Activated CD4-positive, alpha-beta T cell treated with anti-CD3 and anti-CD28 coated beads, Interleukin-2, amount 10 ng/mL, durations not matched to agents 7 days and 5 days (primary cell): ENCODE measurements at regions not wholly inside any gene's neighbourhood (a gene's known extent, or its start where the extent isn't known, plus 50 kb on each side); places are given as distances from the start of the nearest gene placed in this dataset.

Experiments used
- CTCF ChIA-PET: fragments of 350-600 bp; sonication (Branson Sonifier 250); formaldehyde crosslinking; loops from one replicate; lab custom pipeline; 2021; ENCODE audit warnings: antibody characterized with exemption; lab: Charles Lee
- POLR2A ChIA-PET: fragments of 350-600 bp; sonication (Branson Sonifier 250); formaldehyde crosslinking; loops from one replicate; lab custom pipeline; 2021; ENCODE audit warnings: antibody characterized with exemption; lab: Charles Lee
- DNase-seq: peaks from one replicate; pipeline ENCODE4 v3.0.0-alpha.2; 2020
- H3K27ac Mint-ChIP-seq: one replicate; pipeline ENCODE4 v1.8.0; 2021; ENCODE audit warnings: mild to moderate bottlenecking, moderate library complexity, mixed read lengths
- H3K27me3 Mint-ChIP-seq: one replicate; pipeline ENCODE4 v1.8.0; 2021; ENCODE audit warnings: mixed read lengths
- H3K36me3 Mint-ChIP-seq: one replicate; pipeline ENCODE4 v1.8.0; 2021; ENCODE audit warnings: low read depth, mixed read lengths
- H3K4me1 Mint-ChIP-seq: one replicate; pipeline ENCODE4 v1.8.0; 2021; ENCODE audit warnings: mixed read lengths
- H3K4me3 Mint-ChIP-seq: one replicate; pipeline ENCODE4 v1.8.0; 2021; ENCODE audit warnings: mild to moderate bottlenecking, moderate library complexity, mixed read lengths
- H3K9me3 Mint-ChIP-seq: one replicate; pipeline ENCODE4 v1.8.0; 2021; ENCODE audit warnings: mixed read lengths

GRCh38 chr11:92759571-92760214 is 209.8 kb upstream of the MTNR1B start:
- no peak overlapping the region for H3K4me3 Mint-ChIP-seq
- DNase-seq, result no peak
- no peaks in the 10 kb centered on the region for H3K9me3 Mint-ChIP-seq
- H3K27ac Mint-ChIP-seq, result no peak overlapping the region
- ChIA-PET POLR2A (no interaction called here), CTCF (interaction anchor here (1.2 kb wide), 1 partner anchor 8 kb away, joined by 5 read pairs; no protein-coding TSS in a partner anchor)
- H3K27me3 Mint-ChIP-seq, result no peaks in the 10 kb centered on the region
- H3K36me3 Mint-ChIP-seq, result no peaks in the 10 kb centered on the region
- H3K4me1 Mint-ChIP-seq, result no peaks in the 10 kb centered on the region

DNA sequence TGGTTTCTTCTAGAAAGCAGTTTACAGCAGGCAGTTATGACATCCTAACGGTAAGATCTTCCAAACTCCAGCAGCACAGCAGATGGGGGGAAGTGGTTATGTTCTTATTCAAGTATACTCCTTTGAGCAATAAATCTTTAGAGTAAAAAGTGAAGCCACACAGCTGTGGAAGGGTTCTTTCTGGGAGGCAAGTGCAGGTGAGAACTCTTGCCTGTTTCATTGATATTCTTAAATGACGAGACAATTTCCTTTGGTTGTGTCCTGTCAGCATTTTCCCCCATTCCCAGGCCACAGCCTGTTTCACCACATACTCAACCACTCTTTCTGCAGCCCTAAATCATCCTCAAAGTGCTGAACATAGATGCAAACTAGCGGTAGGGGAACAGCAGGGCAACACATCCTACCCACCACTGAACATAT is 207.3 kb upstream of the MTNR1B start:
- Mint-ChIP-seq H3K9me3 (no peaks in the 10 kb centered on the region), H3K4me3 (no peak overlapping the region), H3K27me3 (peaks cover 9% of the 10 kb centered on the region), H3K4me1 (peaks cover 6% of the 10 kb centered on the region), H3K27ac (no peak overlapping the region), H3K36me3 (no peaks in the 10 kb centered on the region)
- POLR2A ChIA-PET, result no interaction called here
- CTCF ChIA-PET, result no interaction called here
- DNase-seq, result no peak

DNA sequence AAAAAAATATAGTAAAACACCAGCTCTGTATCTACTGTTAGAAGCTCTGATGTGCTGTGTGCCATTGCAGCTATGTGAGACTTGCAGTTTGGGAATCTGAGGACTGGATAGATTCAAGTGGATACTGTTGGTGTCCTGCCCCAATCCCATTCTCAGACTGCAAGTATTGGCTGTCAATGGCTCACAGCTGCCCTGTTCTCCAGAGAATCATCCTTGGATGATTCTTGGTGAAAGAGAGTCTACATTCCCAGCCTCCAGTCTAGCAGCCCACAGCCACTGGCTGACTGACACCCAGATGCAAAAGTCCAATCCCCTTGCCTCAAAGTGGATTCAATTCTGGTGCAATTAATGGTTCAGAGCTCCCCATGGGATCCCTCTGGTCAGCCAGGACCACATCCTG is 206.1 kb upstream of the MTNR1B start:
- DNase-seq, result no peak
- H3K4me1 Mint-ChIP-seq, result peaks cover 6% of the 10 kb centered on the region
- H3K9me3 Mint-ChIP-seq, result no peaks in the 10 kb centered on the region
- no peaks in the 10 kb centered on the region for H3K36me3 Mint-ChIP-seq
- peaks cover 9% of the 10 kb centered on the region for H3K27me3 Mint-ChIP-seq
- H3K4me3 Mint-ChIP-seq, result no peak overlapping the region
- H3K27ac Mint-ChIP-seq, result no peak overlapping the region
- ChIA-PET CTCF (no interaction called here), POLR2A (no interaction called here)

DNA sequence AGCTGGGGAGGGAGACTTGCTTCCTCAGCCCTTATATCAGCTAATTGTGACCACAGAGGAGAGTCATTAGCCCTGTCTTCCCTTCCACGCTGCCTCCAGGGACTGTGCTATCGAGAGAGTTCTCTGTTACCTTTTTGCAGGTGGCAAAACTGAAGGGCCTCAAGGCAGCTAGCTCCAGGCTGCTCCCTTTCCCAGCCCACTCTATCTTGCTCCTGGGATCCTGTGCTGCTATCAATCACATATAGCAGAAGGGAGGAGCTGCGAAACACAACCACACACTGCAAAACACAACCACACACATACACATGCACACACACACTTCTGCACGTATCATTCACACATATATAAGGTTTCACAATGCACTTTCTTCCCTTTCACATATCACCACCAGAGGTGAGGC is 205.3 kb upstream of the MTNR1B start:
- no peaks in the 10 kb centered on the region for H3K36me3 Mint-ChIP-seq
- POLR2A ChIA-PET, result no interaction called here
- CTCF ChIA-PET, result no interaction called here
- peaks cover 6% of the 10 kb centered on the region for H3K4me1 Mint-ChIP-seq
- no peaks in the 10 kb centered on the region for H3K9me3 Mint-ChIP-seq
- H3K4me3 Mint-ChIP-seq, result no peak overlapping the region
- DNase-seq, result no peak
- peaks cover 9% of the 10 kb centered on the region for H3K27me3 Mint-ChIP-seq
- no peak overlapping the region for H3K27ac Mint-ChIP-seq

GRCh38 chr11:92765082-92765840 is 204.2 kb upstream of the MTNR1B start:
- no peak for DNase-seq
- Mint-ChIP-seq H3K9me3 (no peaks in the 10 kb centered on the region), H3K27me3 (peaks cover 9% of the 10 kb centered on the region), H3K27ac (no peak overlapping the region), H3K36me3 (no peaks in the 10 kb centered on the region), H3K4me1 (peaks cover 6% of the 10 kb centered on the region), H3K4me3 (no peak overlapping the region)
- ChIA-PET CTCF (no interaction called here), POLR2A (no interaction called here)

DNA sequence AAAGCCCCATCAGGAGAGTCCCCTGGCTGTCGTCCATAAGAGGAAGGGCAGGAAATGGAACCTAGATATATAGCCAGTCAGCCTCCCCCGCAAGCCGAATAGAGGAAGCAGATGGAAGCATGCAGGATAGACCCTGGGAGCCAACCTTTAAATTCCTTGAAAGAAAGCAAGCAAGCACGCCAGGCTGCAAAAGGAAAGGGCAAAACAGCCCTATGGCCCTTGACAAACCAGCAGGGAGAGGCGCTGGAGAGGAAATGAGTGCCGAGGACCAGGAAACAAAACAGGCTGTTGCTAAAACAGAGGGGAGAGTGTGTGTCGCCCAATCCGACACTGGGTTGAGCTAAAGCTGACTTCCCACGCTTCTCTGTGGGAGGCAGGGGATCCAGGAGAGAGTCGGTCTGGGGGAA is 203.5 kb upstream of the MTNR1B start:
- DNase-seq, result peak; percentile 6
- POLR2A ChIA-PET, result no interaction called here
- Mint-ChIP-seq H3K4me3 (peak overlapping the region; percentile 26), H3K27ac (no peak overlapping the region), H3K4me1 (peaks cover 7% of the 10 kb centered on the region), H3K27me3 (peaks cover 11% of the 10 kb centered on the region), H3K36me3 (no peaks in the 10 kb centered on the region), H3K9me3 (no peaks in the 10 kb centered on the region)
- CTCF ChIA-PET, result no interaction called here

GRCh38 chr11:92766698-92767097 is 202.8 kb upstream of the MTNR1B start:
- no peak for DNase-seq
- CTCF ChIA-PET, result no interaction called here
- no peak overlapping the region for H3K27ac Mint-ChIP-seq
- POLR2A ChIA-PET, result no interaction called here
- H3K4me1 Mint-ChIP-seq, result peaks cover 10% of the 10 kb centered on the region
- H3K27me3 Mint-ChIP-seq, result peaks cover 14% of the 10 kb centered on the region
- H3K9me3 Mint-ChIP-seq, result no peaks in the 10 kb centered on the region
- H3K36me3 Mint-ChIP-seq, result no peaks in the 10 kb centered on the region
- H3K4me3 Mint-ChIP-seq, result no peak overlapping the region

DNA sequence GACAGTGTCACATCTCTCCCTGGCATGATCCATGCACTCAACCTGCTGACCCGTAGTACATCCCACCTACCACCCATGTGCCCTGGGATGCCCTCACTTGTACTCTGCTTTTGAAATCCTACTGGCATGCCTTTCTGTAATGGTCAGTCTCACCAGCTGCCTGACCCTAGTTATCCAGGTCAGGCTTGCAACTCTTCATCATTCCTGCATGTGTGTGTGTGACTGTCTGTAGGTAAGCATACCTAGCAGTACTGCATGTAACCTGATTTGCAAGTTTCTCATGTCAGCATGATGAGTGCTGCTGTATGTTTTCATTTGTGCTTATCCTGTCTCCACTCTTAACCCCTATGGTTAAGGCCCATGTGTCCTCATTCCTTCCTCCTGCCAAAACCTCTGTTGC is 202.0 kb upstream of the MTNR1B start:
- peaks cover 14% of the 10 kb centered on the region for H3K27me3 Mint-ChIP-seq
- H3K9me3 Mint-ChIP-seq, result no peaks in the 10 kb centered on the region
- H3K4me1 Mint-ChIP-seq, result peaks cover 10% of the 10 kb centered on the region
- CTCF ChIA-PET, result interaction anchor here (1.5 kb wide), 1 partner anchor 8 kb away, joined by 5 read pairs; no protein-coding TSS in a partner anchor
- DNase-seq, result no peak
- no peak overlapping the region for H3K4me3 Mint-ChIP-seq
- no peaks in the 10 kb centered on the region for H3K36me3 Mint-ChIP-seq
- H3K27ac Mint-ChIP-seq, result no peak overlapping the region
- POLR2A ChIA-PET, result no interaction called here

- Mint-ChIP-seq H3K27ac (no peak overlapping the region), H3K27me3 (peaks cover 14% of the 10 kb centered on the region), H3K36me3 (no peaks in the 10 kb centered on the region), H3K4me3 (no peak overlapping the region), H3K4me1 (peaks cover 10% of the 10 kb centered on the region), H3K9me3 (no peaks in the 10 kb centered on the region)
- DNase-seq, result no peak
- POLR2A ChIA-PET, result no interaction called here
- CTCF ChIA-PET, result interaction anchor here (1.5 kb wide), 1 partner anchor 9 kb away, joined by 5 read pairs; no protein-coding TSS in a partner anchor
These were observed 201.2 kb upstream of the MTNR1B start for GRCh38 chr11:92768121-92768840.

DNA sequence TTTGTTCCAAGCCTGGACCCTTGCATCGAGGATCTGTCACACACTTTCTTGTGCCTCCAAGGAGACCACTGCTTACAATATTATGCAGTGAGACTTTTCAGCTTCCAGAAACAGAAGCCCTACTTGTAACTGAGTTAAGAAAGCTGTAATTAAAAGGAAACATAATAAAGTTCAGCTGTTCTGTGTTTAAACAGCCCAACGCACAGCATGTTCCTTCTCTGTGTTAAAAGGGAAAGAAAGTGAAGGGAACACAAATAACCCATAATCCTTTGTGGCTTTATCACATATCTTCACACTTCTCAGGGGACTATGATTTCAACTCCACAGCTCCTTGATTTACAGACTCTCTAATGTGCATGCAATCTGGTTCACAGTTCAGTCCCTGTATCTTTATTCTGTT is 200.3 kb upstream of the MTNR1B start:
- Mint-ChIP-seq H3K4me1 (peaks cover 10% of the 10 kb centered on the region), H3K36me3 (no peaks in the 10 kb centered on the region), H3K9me3 (no peaks in the 10 kb centered on the region), H3K4me3 (no peak overlapping the region), H3K27me3 (peaks cover 15% of the 10 kb centered on the region), H3K27ac (no peak overlapping the region)
- ChIA-PET CTCF (interaction anchor here (0.6 kb wide), 1 partner anchor 1290 kb away, joined by 3 read pairs; no protein-coding TSS in a partner anchor), POLR2A (no interaction called here)
- DNase-seq, result no peak

DNA sequence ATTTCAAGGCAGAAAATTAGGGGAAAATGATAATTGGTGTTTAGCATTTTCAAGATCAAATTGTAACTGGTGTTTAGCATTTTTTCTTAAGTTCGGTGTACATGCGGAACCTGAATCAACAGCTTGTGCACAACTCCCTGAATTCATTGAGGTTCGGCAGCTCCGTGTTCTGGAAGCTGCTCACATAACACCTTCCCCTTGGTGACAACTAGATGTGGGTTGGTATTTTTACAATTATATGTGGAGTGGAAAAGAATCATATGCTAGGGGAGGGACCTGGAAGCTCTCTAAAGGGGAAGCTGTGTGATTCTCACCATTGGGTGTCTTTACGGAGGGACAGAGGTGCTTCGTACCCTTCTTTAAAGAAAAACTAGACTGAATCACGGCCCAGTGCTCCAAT is 199.0 kb upstream of the MTNR1B start:
- H3K9me3 Mint-ChIP-seq, result no peaks in the 10 kb centered on the region
- no peak overlapping the region for H3K4me3 Mint-ChIP-seq
- no peak for DNase-seq
- H3K27ac Mint-ChIP-seq, result no peak overlapping the region
- peaks cover 10% of the 10 kb centered on the region for H3K4me1 Mint-ChIP-seq
- ChIA-PET CTCF (no interaction called here), POLR2A (no interaction called here)
- peaks cover 14% of the 10 kb centered on the region for H3K27me3 Mint-ChIP-seq
- no peaks in the 10 kb centered on the region for H3K36me3 Mint-ChIP-seq

- no peak overlapping the region for H3K27ac Mint-ChIP-seq
- CTCF ChIA-PET, result no interaction called here
These were observed 198.5 kb upstream of the MTNR1B start for GRCh38 chr11:92770981-92771380.

GRCh38 chr11:92771701-92772100 is 197.8 kb upstream of the MTNR1B start:
- CTCF ChIA-PET, result no interaction called here
- Mint-ChIP-seq H3K9me3 (no peaks in the 10 kb centered on the region), H3K27ac (no peak overlapping the region), H3K4me3 (no peak overlapping the region), H3K36me3 (no peaks in the 10 kb centered on the region), H3K27me3 (peaks cover 8% of the 10 kb centered on the region), H3K4me1 (peaks cover 4% of the 10 kb centered on the region)
- POLR2A ChIA-PET, result no interaction called here
- no peak for DNase-seq

More at GRCh38 chr11:92770981-92771380, 198.5 kb upstream of the MTNR1B start:
- Mint-ChIP-seq H3K9me3 (no peaks in the 10 kb centered on the region), H3K36me3 (no peaks in the 10 kb centered on the region), H3K27me3 (peaks cover 8% of the 10 kb centered on the region), H3K4me3 (no peak overlapping the region), H3K4me1 (peaks cover 7% of the 10 kb centered on the region)
- POLR2A ChIA-PET, result no interaction called here
- DNase-seq, result no peak
